Panc1 (cell line): ENCODE measurements at regions not wholly inside any gene's neighbourhood (a gene's known extent, or its start where the extent isn't known, plus 50 kb on each side); places are given as distances from the start of the nearest gene placed in this dataset.
"Not testable (repeated sequence)": the region's sequence is repeated elsewhere in the genome, so short reads cannot be mapped to it uniquely, and the experiment has no call there.

Experiments
- ATAC-seq: fragments of 200-7000 bp; cut with Tn5 transposase; 2 replicates; pipeline ENCODE4 v1.9.1; 2020; ENCODE audit warnings: mild to moderate bottlenecking, moderate library complexity
- BruUV-seq: library from RNA; stranded (reverse); fragments of 400-500 nt; replicated peaks from 2 replicates; lab custom pipeline; 2021; lab: Mats Ljungman, UMichigan
- CTCF ChIA-PET: fragments of 300-600 bp; sonication (Branson Sonifier 250); formaldehyde crosslinking; loops from one replicate; lab custom pipeline; 2022; ENCODE audit warnings: antibody characterized with exemption; lab: Charles Lee
- POLR2A ChIA-PET: fragments of 300-600 bp; sonication (Branson Sonifier 250); formaldehyde crosslinking; loops from one replicate; lab custom pipeline; 2022; ENCODE audit warnings: antibody characterized with exemption; lab: Charles Lee
- DNase-seq: peaks from one replicate; pipeline ENCODE4 v3.0.0-alpha.2; 2010; ENCODE audit warnings: low read depth, low spot score
- H3K27ac ChIP-seq: 2 replicates; pipeline ENCODE4 v1.5.1; 2011; ENCODE audit warnings: mild to moderate bottlenecking, low read length, inconsistent platforms
- H3K27me3 ChIP-seq: fragments of 200-500 bp; sonication (Bioruptor generic); 2 replicates; pipeline ENCODE4 v1.6.0; 2014; ENCODE audit warnings: low read length, inconsistent platforms; ENCODE audit not compliant: control insufficient read depth, insufficient read depth
- H3K36me3 ChIP-seq: fragments of 200-500 bp; sonication (Bioruptor generic); 2 replicates; pipeline ENCODE4 v1.5.1; 2014; ENCODE audit warnings: inconsistent platforms, mild to moderate bottlenecking, low read length, moderate library complexity; ENCODE audit not compliant: control insufficient read depth, insufficient read depth
- H3K4me1 ChIP-seq: 2 replicates; pipeline ENCODE4 v1.5.1; 2011; ENCODE audit warnings: inconsistent platforms, mild to moderate bottlenecking, low read length, moderate library complexity; ENCODE audit not compliant: control insufficient read depth, insufficient read depth
- H3K4me3 ChIP-seq, 2 experiments: 2 replicates each; pipeline ENCODE4 v1.5.1; 2011 to 2012; ENCODE audit warnings: low read depth in 2 of 2, low read length in 2 of 2, mild to moderate bottlenecking in 2 of 2, inconsistent platforms in 1 of 2, moderate library complexity in 1 of 2
- H3K9me3 ChIP-seq: fragments of 200-500 bp; sonication (Bioruptor generic); 2 replicates; pipeline ENCODE4 v1.5.1; 2014; ENCODE audit warnings: low read depth, mild to moderate bottlenecking, inconsistent platforms, low read length, moderate library complexity; ENCODE audit not compliant: control insufficient read depth, insufficient read depth
- POLR2AphosphoS5 ChIP-seq: IDR thresholded peaks from 2 replicates; pipeline ENCODE4 v1.6.1; 2012; ENCODE audit warnings: mild to moderate bottlenecking, low read depth, low read length, moderate library complexity
- SIN3A ChIP-seq: IDR thresholded peaks from 2 replicates; pipeline ENCODE4 v1.6.1; 2012; ENCODE audit warnings: low read depth, mild to moderate bottlenecking, low read length, moderate library complexity, borderline replicate concordance; ENCODE audit not compliant: insufficient read depth
- TCF7L2 ChIP-seq: IDR thresholded peaks from 2 replicates; pipeline ENCODE4 v1.6.1; 2011; ENCODE audit warnings: mild to moderate bottlenecking, low read depth, low read length, inconsistent platforms
- in situ Hi-C: cut with HindIII; loops from 2 replicates; pipeline ENCODE4 v1.10.0; 2016; ENCODE audit warnings: low sequenced_read_pairs, low pct_unique_long_range_greater_than_20kb
- intact Hi-C: fragments of 100-400 bp; cut with micrococcal nuclease; formaldehyde crosslinking; loops from one replicate; pipeline ENCODE4 v1.10.0; 2022; ENCODE audit not compliant: unreplicated experiment
- TF ChIP-seq, protein P1 (sequence below), 2 experiments: IDR thresholded peaks; 2 replicates each; pipeline ENCODE4 v1.6.1; 2011 to 2012; ENCODE audit warnings: low read depth in 2 of 2, control low read depth in 1 of 2, low read length in 1 of 2, mild to moderate bottlenecking in 1 of 2, moderate library complexity in 1 of 2; ENCODE audit not compliant: insufficient read depth in 1 of 2
- TF ChIP-seq, protein P2 (sequence below): fragments of 450-650 bp; IDR thresholded peaks from 2 replicates; pipeline ENCODE4 v1.5.1; 2017; ENCODE audit warnings: mild to moderate bottlenecking

DNA sequence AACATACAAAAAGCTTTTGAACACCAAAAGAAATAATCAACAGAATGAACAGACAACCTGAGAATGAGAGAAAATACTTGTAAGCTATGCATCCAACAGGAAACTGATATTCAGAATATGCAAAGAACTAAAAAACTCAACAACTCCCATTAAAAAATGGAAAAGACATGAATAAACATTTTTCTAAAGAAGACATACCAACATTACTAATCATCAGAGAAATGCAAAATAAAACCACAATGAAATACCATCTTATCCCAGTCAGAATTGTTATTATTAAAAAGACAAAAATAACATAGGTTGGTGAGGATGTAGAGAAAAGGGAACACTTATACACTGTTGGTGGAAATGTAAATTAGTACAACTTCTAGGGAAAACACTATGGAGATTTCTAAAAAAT is 1161.9 kb downstream of the PCDH19 start:
- intact Hi-C loops: no loop called here
- CTCF ChIA-PET: no interaction called here
- BruUV-seq: no TSS peak

DNA sequence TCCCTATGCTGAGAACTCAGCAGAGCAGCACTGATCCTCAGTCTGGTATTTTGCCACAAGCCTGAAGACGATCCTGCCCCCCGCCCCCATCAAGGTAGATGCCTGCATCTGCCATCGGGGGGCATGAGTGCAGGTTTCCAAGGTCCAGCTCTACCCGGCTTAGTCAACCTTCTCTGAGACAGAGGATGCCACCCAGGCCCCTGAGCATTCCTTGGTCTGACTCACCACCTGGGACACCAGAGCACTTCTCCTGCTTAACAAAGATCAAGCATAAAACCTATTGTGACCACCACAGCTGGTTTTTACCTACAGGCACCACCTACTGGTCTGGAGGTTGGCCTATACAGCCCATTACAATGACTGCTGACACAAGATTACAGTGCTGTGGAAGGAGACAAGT is 1168.1 kb downstream of the PCDH19 start:
- intact Hi-C loops (loop anchor here (5.0 kb wide), 1 partner anchor 840 kb away; no protein-coding TSS in a partner anchor), in situ Hi-C loops (no loop called here)
- no TSS peak for BruUV-seq
- Histone ChIP-seq H3K27ac (no peak overlapping the region), H3K27me3 (no peaks in the 10 kb centered on the region), H3K9me3 (no peaks in the 10 kb centered on the region), H3K4me1 (no peaks in the 10 kb centered on the region), H3K36me3 (no peaks in the 10 kb centered on the region), H3K4me3 (no peak overlapping the region)
- POLR2A ChIA-PET: no interaction called here
- DNase-seq (no peak), ATAC-seq (no peak)
- TF ChIP-seq, protein P1, sequence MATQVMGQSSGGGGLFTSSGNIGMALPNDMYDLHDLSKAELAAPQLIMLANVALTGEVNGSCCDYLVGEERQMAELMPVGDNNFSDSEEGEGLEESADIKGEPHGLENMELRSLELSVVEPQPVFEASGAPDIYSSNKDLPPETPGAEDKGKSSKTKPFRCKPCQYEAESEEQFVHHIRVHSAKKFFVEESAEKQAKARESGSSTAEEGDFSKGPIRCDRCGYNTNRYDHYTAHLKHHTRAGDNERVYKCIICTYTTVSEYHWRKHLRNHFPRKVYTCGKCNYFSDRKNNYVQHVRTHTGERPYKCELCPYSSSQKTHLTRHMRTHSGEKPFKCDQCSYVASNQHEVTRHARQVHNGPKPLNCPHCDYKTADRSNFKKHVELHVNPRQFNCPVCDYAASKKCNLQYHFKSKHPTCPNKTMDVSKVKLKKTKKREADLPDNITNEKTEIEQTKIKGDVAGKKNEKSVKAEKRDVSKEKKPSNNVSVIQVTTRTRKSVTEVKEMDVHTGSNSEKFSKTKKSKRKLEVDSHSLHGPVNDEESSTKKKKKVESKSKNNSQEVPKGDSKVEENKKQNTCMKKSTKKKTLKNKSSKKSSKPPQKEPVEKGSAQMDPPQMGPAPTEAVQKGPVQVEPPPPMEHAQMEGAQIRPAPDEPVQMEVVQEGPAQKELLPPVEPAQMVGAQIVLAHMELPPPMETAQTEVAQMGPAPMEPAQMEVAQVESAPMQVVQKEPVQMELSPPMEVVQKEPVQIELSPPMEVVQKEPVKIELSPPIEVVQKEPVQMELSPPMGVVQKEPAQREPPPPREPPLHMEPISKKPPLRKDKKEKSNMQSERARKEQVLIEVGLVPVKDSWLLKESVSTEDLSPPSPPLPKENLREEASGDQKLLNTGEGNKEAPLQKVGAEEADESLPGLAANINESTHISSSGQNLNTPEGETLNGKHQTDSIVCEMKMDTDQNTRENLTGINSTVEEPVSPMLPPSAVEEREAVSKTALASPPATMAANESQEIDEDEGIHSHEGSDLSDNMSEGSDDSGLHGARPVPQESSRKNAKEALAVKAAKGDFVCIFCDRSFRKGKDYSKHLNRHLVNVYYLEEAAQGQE (IDR thresholded peaks at IDR 0.05; ENCODE audit: insufficient read depth in 1 of 2, low read depth in 2 of 2, low read length in 1 of 2): no peak
- TF ChIP-seq SIN3A: no peak
- TF ChIP-seq TCF7L2: no peak
- TF ChIP-seq POLR2AphosphoS5: no peak
- TF ChIP-seq, protein P2, sequence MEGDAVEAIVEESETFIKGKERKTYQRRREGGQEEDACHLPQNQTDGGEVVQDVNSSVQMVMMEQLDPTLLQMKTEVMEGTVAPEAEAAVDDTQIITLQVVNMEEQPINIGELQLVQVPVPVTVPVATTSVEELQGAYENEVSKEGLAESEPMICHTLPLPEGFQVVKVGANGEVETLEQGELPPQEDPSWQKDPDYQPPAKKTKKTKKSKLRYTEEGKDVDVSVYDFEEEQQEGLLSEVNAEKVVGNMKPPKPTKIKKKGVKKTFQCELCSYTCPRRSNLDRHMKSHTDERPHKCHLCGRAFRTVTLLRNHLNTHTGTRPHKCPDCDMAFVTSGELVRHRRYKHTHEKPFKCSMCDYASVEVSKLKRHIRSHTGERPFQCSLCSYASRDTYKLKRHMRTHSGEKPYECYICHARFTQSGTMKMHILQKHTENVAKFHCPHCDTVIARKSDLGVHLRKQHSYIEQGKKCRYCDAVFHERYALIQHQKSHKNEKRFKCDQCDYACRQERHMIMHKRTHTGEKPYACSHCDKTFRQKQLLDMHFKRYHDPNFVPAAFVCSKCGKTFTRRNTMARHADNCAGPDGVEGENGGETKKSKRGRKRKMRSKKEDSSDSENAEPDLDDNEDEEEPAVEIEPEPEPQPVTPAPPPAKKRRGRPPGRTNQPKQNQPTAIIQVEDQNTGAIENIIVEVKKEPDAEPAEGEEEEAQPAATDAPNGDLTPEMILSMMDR: no peak
- CTCF ChIA-PET: no interaction called here

More for the DNA sequence above, 1161.9 kb downstream of the PCDH19 start:
- in situ Hi-C loops: no loop called here
- no peaks in the 10 kb centered on the region for H3K4me1 ChIP-seq
- no peak overlapping the region for H3K4me3 ChIP-seq
- DNase-seq: no peak
- no peaks in the 10 kb centered on the region for H3K27me3 ChIP-seq
- no peak overlapping the region for H3K27ac ChIP-seq
- no peaks in the 10 kb centered on the region for H3K9me3 ChIP-seq
- H3K36me3 ChIP-seq: no peaks in the 10 kb centered on the region
- ATAC-seq: no peak
- TF ChIP-seq, protein P2: no peak
- TF ChIP-seq SIN3A (no peak), POLR2AphosphoS5 (no peak), TCF7L2 (no peak)
- TF ChIP-seq, protein P1 (IDR thresholded peaks at IDR 0.05; ENCODE audit: insufficient read depth in 1 of 2, low read depth in 2 of 2, low read length in 1 of 2): no peak
- POLR2A ChIA-PET: no interaction called here

DNA sequence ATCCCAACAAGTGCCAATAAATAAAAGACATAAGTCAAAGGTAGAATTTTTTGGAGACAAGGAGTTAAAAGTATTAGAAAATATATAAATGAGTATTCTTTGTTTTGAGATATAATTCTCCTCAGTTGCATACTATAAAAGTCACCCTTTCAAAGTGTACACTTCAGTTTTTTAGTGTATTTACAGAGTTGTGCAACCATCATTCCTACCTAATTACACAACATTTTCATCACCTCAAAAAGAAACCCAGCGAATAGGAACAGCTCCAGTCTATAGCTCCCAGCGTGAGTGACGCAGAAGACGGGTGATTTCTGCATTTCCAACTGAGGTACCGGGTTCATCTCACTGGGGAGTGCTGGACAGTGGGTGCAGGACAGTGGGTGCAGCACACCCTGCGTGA is 1175.7 kb downstream of the PCDH19 start:
- POLR2A ChIA-PET, H3K4me3 ChIP-seq, intact Hi-C loops, CTCF ChIA-PET, ATAC-seq, H3K9me3 ChIP-seq, H3K27me3 ChIP-seq, H3K4me1 ChIP-seq, BruUV-seq, DNase-seq, in situ Hi-C loops, H3K27ac ChIP-seq, H3K36me3 ChIP-seq: not testable (repeated sequence)
